Bronchial epithelial cell (primary cell): ENCODE measurements at regions not wholly inside any gene's neighbourhood (a gene's known extent, or its start where the extent isn't known, plus 50 kb on each side); places are given as distances from the start of the nearest gene placed in this dataset.
A peak's percentile ranks its signal among the peaks of the same experiment; 100 is the strongest.
"Not testable (repeated sequence)": the region's sequence is repeated elsewhere in the genome, so short reads cannot be mapped to it uniquely, and the experiment has no call there.

Experiments
- DNase-seq: peaks from one replicate; pipeline ENCODE4 v3.0.0-alpha.2; 2010; ENCODE audit warnings: low read depth
- FAIRE-seq: peaks from 2 replicates; lab custom pipeline; 2011; peaks lifted over from hg19 to GRCh38; lab: Jason Lieb, UNC
- H3K27me3 ChIP-seq: 2 replicates; pipeline ENCODE4 v1.5.1; 2011; ENCODE audit warnings: low read length; ENCODE audit not compliant: control insufficient read depth, insufficient read depth
- H3K36me3 ChIP-seq: 2 replicates; pipeline ENCODE4 v1.5.1; 2011; ENCODE audit warnings: low read length; ENCODE audit not compliant: control insufficient read depth, insufficient read depth
- H3K4me3 ChIP-seq: 2 replicates; pipeline ENCODE4 v1.5.1; 2011; ENCODE audit warnings: mild to moderate bottlenecking, low read depth, low read length, control low read depth
- CTCF ChIP-seq: IDR thresholded peaks from 2 replicates; pipeline ENCODE4 v1.5.1; 2011; ENCODE audit warnings: mild to moderate bottlenecking, moderate library complexity, low read length, control low read depth, inconsistent platforms; ENCODE audit not compliant: insufficient read depth, severe bottlenecking

- H3K27me3 ChIP-seq: no peaks in the 10 kb centered on the region
- H3K4me3 ChIP-seq: no peak overlapping the region
- no peaks in the 10 kb centered on the region for H3K36me3 ChIP-seq
- no peak for TF ChIP-seq CTCF
- no peak for FAIRE-seq
- DNase-seq: no peak
These were observed 665.3 kb downstream of the STK39 start for GRCh38 chr2:167581961-167582574.

DNA sequence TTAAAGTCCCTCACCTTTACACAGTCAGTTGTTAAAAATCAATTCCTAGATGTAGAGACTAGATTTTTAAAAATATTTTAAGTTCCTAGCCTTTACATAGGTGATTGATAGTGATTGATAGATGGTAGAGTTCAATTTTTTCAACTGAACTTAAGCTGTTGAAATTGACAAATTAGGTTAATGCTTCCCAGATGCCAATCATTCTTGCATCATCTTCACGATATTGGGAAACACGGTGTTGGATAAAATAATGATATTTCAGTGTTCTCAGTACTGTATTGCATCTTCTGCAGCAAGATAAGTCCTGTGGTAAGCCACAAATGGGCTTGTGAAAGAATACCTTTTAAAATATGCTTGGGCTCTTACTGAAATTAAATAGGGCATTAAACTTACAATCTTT lies 667.6 kb downstream of the STK39 start:
- FAIRE-seq: no peak
- Histone ChIP-seq H3K27me3 (no peaks in the 10 kb centered on the region), H3K36me3 (no peaks in the 10 kb centered on the region), H3K4me3 (no peak overlapping the region)
- DNase-seq: no peak
- TF ChIP-seq CTCF: no peak

DNA sequence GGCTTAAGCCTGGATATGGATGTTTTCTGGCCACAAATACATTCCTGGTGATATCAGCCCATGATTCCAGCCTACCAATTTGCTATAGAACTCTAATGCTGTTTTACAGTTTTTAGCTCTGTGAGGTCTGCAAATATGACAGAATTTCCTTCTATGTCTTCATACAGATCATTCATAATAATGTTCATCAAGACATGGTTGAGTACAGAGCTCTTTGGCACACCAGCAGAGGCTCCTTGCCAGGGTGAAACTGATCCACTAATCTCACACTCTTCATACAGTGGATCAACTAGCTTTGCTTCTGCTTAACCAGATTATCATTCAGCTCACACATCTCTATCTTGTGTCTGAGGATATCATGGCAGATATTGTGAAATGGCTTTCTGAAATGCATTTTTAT lies 672.1 kb downstream of the STK39 start:
- TF ChIP-seq CTCF: no peak
- Histone ChIP-seq H3K27me3 (no peaks in the 10 kb centered on the region), H3K4me3 (no peak overlapping the region), H3K36me3 (no peaks in the 10 kb centered on the region)
- FAIRE-seq: no peak
- DNase-seq: no peak

DNA sequence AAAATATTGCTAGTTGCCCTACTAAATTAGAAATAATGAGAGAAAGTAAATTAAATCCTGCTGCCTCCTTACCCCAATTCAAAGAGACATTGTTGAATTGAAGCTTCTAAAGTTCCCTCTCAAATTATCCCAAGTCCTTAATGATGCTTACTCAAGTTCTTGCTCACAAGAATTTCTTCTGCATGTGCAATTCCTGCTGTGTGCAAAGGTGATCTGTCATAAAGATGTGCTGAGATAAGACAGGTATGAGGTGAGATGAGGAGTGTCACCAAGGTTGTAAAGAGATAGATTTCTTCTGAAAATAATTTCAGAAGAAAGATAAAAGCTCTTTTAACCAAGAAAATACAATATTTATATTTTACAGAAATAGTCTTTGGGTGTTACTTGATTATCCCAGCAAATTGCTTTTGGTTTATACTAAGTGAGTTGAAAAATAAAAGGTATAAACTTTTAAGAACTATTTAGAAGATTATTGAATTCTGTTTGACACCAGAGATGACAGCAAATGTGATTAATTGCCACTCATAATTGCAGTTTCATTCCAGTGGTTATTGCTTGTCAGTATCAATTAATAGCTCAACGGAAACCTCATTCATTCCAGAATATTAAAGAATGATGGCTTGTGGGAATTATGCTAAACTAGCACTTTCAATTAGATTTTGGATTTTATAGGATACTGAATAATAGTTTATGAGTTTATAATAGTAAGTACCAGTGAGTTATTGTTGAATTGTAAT lies 674.3 kb downstream of the STK39 start:
- Histone ChIP-seq H3K36me3 (no peaks in the 10 kb centered on the region), H3K27me3 (no peaks in the 10 kb centered on the region), H3K4me3 (no peak overlapping the region)
- DNase-seq: no peak
- TF ChIP-seq CTCF: no peak
- FAIRE-seq: no peak

GRCh38 chr2:167570370-167570769 lies 677.0 kb downstream of the STK39 start:
- FAIRE-seq (no peak), DNase-seq (no peak)
- H3K36me3 ChIP-seq: no peaks in the 10 kb centered on the region
- no peak for TF ChIP-seq CTCF
- H3K27me3 ChIP-seq: no peaks in the 10 kb centered on the region
- H3K4me3 ChIP-seq: no peak overlapping the region

DNA sequence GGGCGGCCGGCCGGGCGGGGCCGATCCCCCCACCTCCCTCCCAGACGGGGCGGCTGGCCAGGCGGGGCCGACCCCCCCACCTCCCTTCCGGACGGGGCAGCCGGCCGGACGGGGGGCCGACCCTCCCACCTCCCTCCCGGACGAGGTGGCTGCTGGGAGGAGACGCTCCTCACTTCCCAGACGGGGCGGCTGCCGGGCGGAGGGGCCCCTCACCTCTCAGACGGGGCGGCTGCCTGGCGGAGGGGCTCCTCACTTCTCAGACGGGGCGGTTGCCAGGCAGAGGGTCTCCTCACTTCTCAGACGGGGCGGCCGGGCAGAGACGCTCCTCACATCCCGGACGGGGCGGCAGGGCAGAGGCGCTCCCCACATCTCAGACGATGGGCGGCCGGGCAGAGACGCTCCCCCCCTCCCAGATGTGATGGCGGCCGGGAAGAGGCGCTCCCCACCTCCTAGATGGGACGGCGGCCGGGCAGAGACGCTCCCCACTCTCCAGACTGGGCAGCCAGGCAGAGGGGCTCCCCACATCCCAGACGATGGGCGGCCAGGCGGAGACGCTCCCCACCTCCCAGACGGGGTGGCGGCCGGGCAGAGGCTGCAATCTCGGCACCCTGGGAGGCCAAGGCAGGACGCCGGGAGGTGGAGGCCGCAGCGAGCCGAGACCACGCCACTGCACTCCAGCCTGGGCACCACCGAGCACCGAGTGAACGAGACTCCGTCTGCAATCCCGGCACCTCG lies 675.8 kb downstream of the XIRP2 start:
- DNase-seq, H3K4me3 ChIP-seq, H3K27me3 ChIP-seq, FAIRE-seq, H3K36me3 ChIP-seq: not testable (repeated sequence)

DNA sequence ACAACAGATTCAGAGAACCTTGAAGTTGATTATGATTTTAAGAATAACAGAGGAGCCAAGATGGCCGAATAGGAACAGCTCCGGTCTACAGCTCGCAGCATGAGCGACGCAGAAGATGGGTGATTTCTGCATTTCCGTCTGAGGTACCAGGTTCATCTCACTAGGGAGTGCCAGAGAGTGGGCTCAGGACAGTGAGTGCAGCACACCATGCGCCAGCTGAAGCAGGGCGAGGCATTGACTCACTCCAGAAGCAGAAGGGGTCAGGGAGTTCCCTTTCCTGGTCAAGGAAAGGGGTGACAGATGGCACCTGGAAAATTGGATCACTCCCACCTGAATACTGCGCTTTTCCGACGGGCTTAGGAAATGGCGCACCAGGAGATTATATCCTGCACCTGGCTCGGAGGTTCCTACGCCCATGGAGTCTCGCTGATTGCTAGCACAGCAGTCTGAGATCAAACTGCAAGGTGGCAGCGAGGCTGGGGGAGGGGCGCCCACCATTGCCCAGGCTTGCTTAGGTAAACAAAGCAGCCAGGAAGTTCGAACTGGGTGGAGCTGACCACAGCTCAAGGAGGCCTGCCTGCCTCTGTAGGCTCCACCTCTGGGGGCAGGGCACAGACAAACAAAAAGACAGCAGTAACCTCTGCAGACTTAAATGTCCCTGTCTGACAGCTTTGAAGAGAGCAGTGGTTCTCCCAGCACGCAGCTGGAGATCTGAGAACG lies 670.2 kb downstream of the XIRP2 start:
- not testable (repeated sequence) for H3K27me3 ChIP-seq, H3K36me3 ChIP-seq, H3K4me3 ChIP-seq, FAIRE-seq
- DNase-seq: peak; percentile 8
